H9 (cell line): ENCODE measurements at regions not wholly inside any gene's neighbourhood (a gene's known extent, or its start where the extent isn't known, plus 50 kb on each side); places are given as distances from the start of the nearest gene placed in this dataset.

Experiments
- DNase-seq: peaks from one replicate; pipeline ENCODE4 v3.0.0-alpha.2; 2017
- H2AFZ ChIP-seq: one replicate; pipeline ENCODE4 v1.6.1; 2013; ENCODE audit warnings: mild to moderate bottlenecking, low read length, control low read depth, moderate library complexity
- H2AK5ac ChIP-seq: 2 replicates; pipeline ENCODE4 v1.6.1; 2013; ENCODE audit warnings: low read length, control low read depth, mixed read lengths; ENCODE audit not compliant: insufficient read length
- H2BK120ac ChIP-seq: one replicate; pipeline ENCODE4 v1.6.1; 2013; ENCODE audit warnings: low read depth, mild to moderate bottlenecking, low read length, control low read depth, inconsistent platforms; ENCODE audit not compliant: poor library complexity, severe bottlenecking
- H2BK12ac ChIP-seq: 2 replicates; pipeline ENCODE4 v1.6.1; 2013; ENCODE audit warnings: low read length, control low read depth, mixed read lengths, low read depth; ENCODE audit not compliant: insufficient read length
- H2BK15ac ChIP-seq: 2 replicates; pipeline ENCODE4 v1.6.1; 2013; ENCODE audit warnings: low read depth, low read length, control low read depth
- H2BK20ac ChIP-seq: one replicate; pipeline ENCODE4 v1.6.1; 2013; ENCODE audit warnings: low read depth, mild to moderate bottlenecking, low read length, control low read depth, inconsistent platforms; ENCODE audit not compliant: poor library complexity, severe bottlenecking
- H2BK5ac ChIP-seq: 2 replicates; pipeline ENCODE4 v1.6.1; 2013; ENCODE audit warnings: low read length, control low read depth, mixed read lengths; ENCODE audit not compliant: insufficient read length
- H3K14ac ChIP-seq: 2 replicates; pipeline ENCODE4 v1.6.1; 2013; ENCODE audit warnings: low read length, control low read depth; ENCODE audit not compliant: insufficient read depth
- H3K18ac ChIP-seq: 2 replicates; pipeline ENCODE4 v1.6.1; 2013; ENCODE audit warnings: low read depth, mild to moderate bottlenecking, mixed read lengths, low read length, control low read depth; ENCODE audit not compliant: insufficient read length
- H3K23ac ChIP-seq: 2 replicates; pipeline ENCODE4 v1.6.1; 2013; ENCODE audit warnings: low read length, control low read depth, mixed read lengths, low read depth; ENCODE audit not compliant: insufficient read length
- H3K23me2 ChIP-seq: 2 replicates; pipeline ENCODE4 v1.6.1; 2013; ENCODE audit warnings: low read depth, mild to moderate bottlenecking, mixed read lengths, low read length, control low read depth; ENCODE audit not compliant: insufficient read length, poor library complexity, severe bottlenecking
- H3K27ac ChIP-seq: 2 replicates; pipeline ENCODE4 v1.5.1; 2013; ENCODE audit warnings: low read length, control low read depth, mixed read lengths, low read depth; ENCODE audit not compliant: insufficient read length
- H3K27me3 ChIP-seq: 2 replicates; pipeline ENCODE4 v1.6.1; 2013; ENCODE audit warnings: low read length, control low read depth, inconsistent platforms; ENCODE audit not compliant: insufficient read depth
- H3K4ac ChIP-seq: 2 replicates; pipeline ENCODE4 v1.6.1; 2013; ENCODE audit warnings: low read depth, mild to moderate bottlenecking, control low read depth, inconsistent platforms, low read length, moderate library complexity
- H3K4me1 ChIP-seq: 2 replicates; pipeline ENCODE4 v1.6.1; 2013; ENCODE audit warnings: low read length, control low read depth, inconsistent platforms; ENCODE audit not compliant: insufficient read depth
- H3K4me2 ChIP-seq: 2 replicates; pipeline ENCODE4 v1.6.1; 2013; ENCODE audit warnings: low read length, control low read depth, mixed read lengths; ENCODE audit not compliant: insufficient read length, insufficient read depth
- H3K56ac ChIP-seq: 2 replicates; pipeline ENCODE4 v1.6.1; 2013; ENCODE audit warnings: low read depth, mild to moderate bottlenecking, mixed read lengths, low read length, control low read depth; ENCODE audit not compliant: insufficient read length
- H3K79me1 ChIP-seq: 2 replicates; pipeline ENCODE4 v1.6.1; 2013; ENCODE audit warnings: low read depth, mild to moderate bottlenecking, moderate library complexity, low read length, control low read depth, inconsistent platforms; ENCODE audit not compliant: insufficient read depth, poor library complexity, severe bottlenecking
- H3K79me2 ChIP-seq: 2 replicates; pipeline ENCODE4 v1.6.1; 2013; ENCODE audit warnings: low read length, control low read depth, inconsistent platforms; ENCODE audit not compliant: insufficient read depth
- H3K9ac ChIP-seq: 2 replicates; pipeline ENCODE4 v1.6.1; 2013; ENCODE audit warnings: low read length, control low read depth, mixed read lengths; ENCODE audit not compliant: insufficient read length; ENCODE audit errors: extremely low read depth
- H3K9me3 ChIP-seq: one replicate; pipeline ENCODE4 v1.6.1; 2013; ENCODE audit warnings: low read depth, low read length, inconsistent platforms; ENCODE audit not compliant: control insufficient read depth
- H3T11ph ChIP-seq: one replicate; pipeline ENCODE4 v1.6.1; 2013; ENCODE audit warnings: mild to moderate bottlenecking, low read length, control low read depth, inconsistent platforms
- H4K20me1 ChIP-seq: one replicate; pipeline ENCODE4 v1.6.1; 2013; ENCODE audit not compliant: control insufficient read depth, insufficient read length, insufficient read depth
- H4K5ac ChIP-seq: 2 replicates; pipeline ENCODE4 v1.6.1; 2013; ENCODE audit warnings: low read depth, mild to moderate bottlenecking, mixed read lengths, low read length, control low read depth; ENCODE audit not compliant: insufficient read length
- H4K8ac ChIP-seq: replicated peaks from 2 replicates; pipeline ENCODE4 v1.6.1; 2013; ENCODE audit warnings: low read length, control low read depth, mixed read lengths, low read depth; ENCODE audit not compliant: insufficient read length
- H4K91ac ChIP-seq: 2 replicates; pipeline ENCODE4 v1.6.1; 2013; ENCODE audit warnings: low read depth, mild to moderate bottlenecking, moderate library complexity, mixed read lengths, low read length, control low read depth; ENCODE audit not compliant: insufficient read length
- H3K27ac Mint-ChIP-seq, 3 experiments: 2 replicates in 2 of 3; 3 replicates in 1 of 3; pipeline ENCODE4 v1.8.0; 2020 to 2021; ENCODE audit warnings: mixed read lengths in 3 of 3, mild to moderate bottlenecking in 1 of 3, moderate library complexity in 1 of 3
- H3K27me3 Mint-ChIP-seq: 2 replicates; pipeline ENCODE4 v1.8.0; 2021; ENCODE audit warnings: low read depth, mild to moderate bottlenecking, moderate library complexity, mixed read lengths
- H3K36me3 Mint-ChIP-seq, 3 experiments: 2 replicates in 2 of 3; 3 replicates in 1 of 3; pipeline ENCODE4 v1.8.0; 2020 to 2021; ENCODE audit warnings: low read depth in 3 of 3, mixed read lengths in 3 of 3; ENCODE audit not compliant: insufficient read depth in 1 of 3
- H3K4me1 Mint-ChIP-seq, 2 experiments: 2 replicates each; pipeline ENCODE4 v1.8.0; 2020; ENCODE audit warnings: mixed read lengths in 2 of 2
- H3K4me3 Mint-ChIP-seq, 2 experiments: 2 replicates in 1 of 2; 3 replicates in 1 of 2; pipeline ENCODE4 v1.8.0; 2020 to 2021; ENCODE audit warnings: mild to moderate bottlenecking in 2 of 2, mixed read lengths in 2 of 2, moderate library complexity in 1 of 2
- H3K9me3 Mint-ChIP-seq, 2 experiments: 2 replicates in 1 of 2; 3 replicates in 1 of 2; pipeline ENCODE4 v1.8.0; 2020; ENCODE audit warnings: mild to moderate bottlenecking in 2 of 2, mixed read lengths in 2 of 2, moderate library complexity in 1 of 2
- TF ChIP-seq, protein P1 (sequence below): fragments of 200-600 bp; sonication (generic); conservative IDR thresholded peaks from 3 replicates; pipeline ENCODE4 v1.8.0; 2021; ENCODE audit warnings: antibody characterized with exemption, mild to moderate bottlenecking

DNA sequence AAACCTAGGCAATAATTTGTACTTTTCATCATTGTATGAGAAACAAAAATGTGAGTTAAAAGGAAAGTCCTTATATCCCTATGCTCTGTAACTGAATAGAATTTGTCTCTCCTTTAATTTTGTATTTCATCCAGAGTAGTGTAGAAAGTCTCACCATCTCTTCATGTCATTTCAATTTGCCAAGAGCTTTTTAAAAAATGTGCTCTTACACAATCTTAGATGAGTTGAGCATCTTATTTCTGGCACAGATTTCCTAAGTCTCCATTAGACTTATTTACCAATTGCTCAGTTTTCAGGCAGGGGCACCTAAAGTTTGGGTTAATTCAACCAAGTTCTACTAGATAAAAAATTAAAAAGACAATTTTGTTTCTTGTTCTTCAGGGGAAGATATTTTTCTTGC lies 201.5 kb upstream of the RBMS3 start:
- Mint-ChIP-seq H3K27me3 (no peaks in the 10 kb centered on the region), H3K4me1 (peaks cover 5% of the 10 kb centered on the region in 2 experiments; a peak in 3 of 4 replicates), H3K27ac (no peak overlapping the region), H3K4me3 (no peak overlapping the region), H3K36me3 (no peaks in the 10 kb centered on the region), H3K9me3 (peaks cover 6 to 7% of the 10 kb centered on the region in 2 experiments; a peak in 4 of 5 replicates)
- no peaks in the 10 kb centered on the region for H3K79me2 ChIP-seq
- no peak overlapping the region for H2BK120ac ChIP-seq
- no peak overlapping the region for H4K8ac ChIP-seq
- H3K23me2 ChIP-seq, result no peaks in the 10 kb centered on the region
- H3K4me2 ChIP-seq, result no peak overlapping the region
- no peaks in the 10 kb centered on the region for H3K4me1 ChIP-seq
- no peak overlapping the region for H3K9ac ChIP-seq
- TF ChIP-seq, protein P1, sequence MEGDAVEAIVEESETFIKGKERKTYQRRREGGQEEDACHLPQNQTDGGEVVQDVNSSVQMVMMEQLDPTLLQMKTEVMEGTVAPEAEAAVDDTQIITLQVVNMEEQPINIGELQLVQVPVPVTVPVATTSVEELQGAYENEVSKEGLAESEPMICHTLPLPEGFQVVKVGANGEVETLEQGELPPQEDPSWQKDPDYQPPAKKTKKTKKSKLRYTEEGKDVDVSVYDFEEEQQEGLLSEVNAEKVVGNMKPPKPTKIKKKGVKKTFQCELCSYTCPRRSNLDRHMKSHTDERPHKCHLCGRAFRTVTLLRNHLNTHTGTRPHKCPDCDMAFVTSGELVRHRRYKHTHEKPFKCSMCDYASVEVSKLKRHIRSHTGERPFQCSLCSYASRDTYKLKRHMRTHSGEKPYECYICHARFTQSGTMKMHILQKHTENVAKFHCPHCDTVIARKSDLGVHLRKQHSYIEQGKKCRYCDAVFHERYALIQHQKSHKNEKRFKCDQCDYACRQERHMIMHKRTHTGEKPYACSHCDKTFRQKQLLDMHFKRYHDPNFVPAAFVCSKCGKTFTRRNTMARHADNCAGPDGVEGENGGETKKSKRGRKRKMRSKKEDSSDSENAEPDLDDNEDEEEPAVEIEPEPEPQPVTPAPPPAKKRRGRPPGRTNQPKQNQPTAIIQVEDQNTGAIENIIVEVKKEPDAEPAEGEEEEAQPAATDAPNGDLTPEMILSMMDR, result no peak
- no peaks in the 10 kb centered on the region for H4K20me1 ChIP-seq
- no peak overlapping the region for H2AFZ ChIP-seq
- no peak overlapping the region for H3K27ac ChIP-seq
- no peak overlapping the region for H3K23ac ChIP-seq
- no peak overlapping the region for H2BK20ac ChIP-seq
- H3K79me1 ChIP-seq, result no peaks in the 10 kb centered on the region
- H2AK5ac ChIP-seq, result no peak overlapping the region
- H2BK5ac ChIP-seq, result no peak overlapping the region
- H3K9me3 ChIP-seq, result no peaks in the 10 kb centered on the region
- H3K27me3 ChIP-seq, result no peaks in the 10 kb centered on the region
- no peak overlapping the region for H2BK12ac ChIP-seq
- H2BK15ac ChIP-seq, result no peak overlapping the region
- no peak overlapping the region for H3K56ac ChIP-seq
- no peak overlapping the region for H3T11ph ChIP-seq
- DNase-seq, result no peak
- no peak overlapping the region for H3K4ac ChIP-seq
- H3K14ac ChIP-seq, result no peak overlapping the region
- no peak overlapping the region for H3K18ac ChIP-seq
- no peak overlapping the region for H4K5ac ChIP-seq
- H4K91ac ChIP-seq, result no peak overlapping the region
